Trophoblast cell (in vitro differentiated cells and primary cell): ENCODE measurements at regions not wholly inside any gene's neighbourhood (a gene's known extent, or its start where the extent isn't known, plus 50 kb on each side); places are given as distances from the start of the nearest gene placed in this dataset.

Experiments used
- DNase-seq, 2 donors: peaks; one replicate each; pipeline ENCODE4 v3.0.0-alpha.2; 2016
- H2AFZ ChIP-seq: 2 replicates; pipeline ENCODE4 v1.6.1; 2013; ENCODE audit warnings: low read length, moderate library complexity, mild to moderate bottlenecking; ENCODE audit not compliant: insufficient read depth, poor library complexity
- H2AK5ac ChIP-seq: 2 replicates; pipeline ENCODE4 v1.6.1; 2013; ENCODE audit warnings: mild to moderate bottlenecking, low read length
- H2BK120ac ChIP-seq: 2 replicates; pipeline ENCODE4 v1.6.1; 2013; ENCODE audit warnings: low read length, mild to moderate bottlenecking, moderate library complexity; ENCODE audit not compliant: insufficient read depth, poor library complexity
- H2BK12ac ChIP-seq: 2 replicates; pipeline ENCODE4 v1.6.1; 2013; ENCODE audit warnings: mild to moderate bottlenecking, low read length, moderate library complexity
- H2BK5ac ChIP-seq: 2 replicates; pipeline ENCODE4 v1.6.1; 2013; ENCODE audit warnings: low read length, low read depth, moderate library complexity, mild to moderate bottlenecking; ENCODE audit not compliant: poor library complexity
- H3K14ac ChIP-seq: 2 replicates; pipeline ENCODE4 v1.6.1; 2013; ENCODE audit warnings: mild to moderate bottlenecking, low read length
- H3K18ac ChIP-seq: 2 replicates; pipeline ENCODE4 v1.6.1; 2013; ENCODE audit warnings: mild to moderate bottlenecking, low read length
- H3K23ac ChIP-seq: 2 replicates; pipeline ENCODE4 v1.6.1; 2013; ENCODE audit warnings: low read length
- H3K27ac ChIP-seq: 2 replicates; pipeline ENCODE4 v1.5.1; 2013; ENCODE audit warnings: low read depth, mild to moderate bottlenecking, inconsistent platforms, low read length, moderate library complexity
- H3K27me3 ChIP-seq: 2 replicates; pipeline ENCODE4 v1.6.1; 2013; ENCODE audit warnings: inconsistent platforms, mild to moderate bottlenecking, low read length, moderate library complexity; ENCODE audit not compliant: insufficient read depth
- H3K36me3 ChIP-seq, 2 experiments: 1 replicate in 1 of 2; 2 replicates in 1 of 2; pipeline ENCODE4 v1.6.1; 2013; ENCODE audit warnings: low read length in 2 of 2, mild to moderate bottlenecking in 2 of 2, moderate library complexity in 1 of 2; ENCODE audit not compliant: insufficient read depth in 2 of 2, control insufficient read depth in 1 of 2
- H3K4ac ChIP-seq: 2 replicates; pipeline ENCODE4 v1.6.1; 2013; ENCODE audit warnings: low read depth, mild to moderate bottlenecking, low read length, moderate library complexity
- H3K4me1 ChIP-seq, 2 experiments: 1 replicate in 1 of 2; 2 replicates in 1 of 2; pipeline ENCODE4 v1.6.1; 2013; ENCODE audit warnings: low read length in 2 of 2, mild to moderate bottlenecking in 2 of 2, moderate library complexity in 1 of 2; ENCODE audit not compliant: insufficient read depth in 2 of 2, control insufficient read depth in 1 of 2
- H3K4me2 ChIP-seq: 2 replicates; pipeline ENCODE4 v1.6.1; 2013; ENCODE audit warnings: inconsistent platforms, mild to moderate bottlenecking, low read length, moderate library complexity
- H3K4me3 ChIP-seq: 2 replicates; pipeline ENCODE4 v1.5.1; 2013; ENCODE audit warnings: mild to moderate bottlenecking, low read depth, low read length, inconsistent platforms
- H3K79me1 ChIP-seq: one replicate; pipeline ENCODE4 v1.6.1; 2013; ENCODE audit warnings: low read length
- H3K79me2 ChIP-seq: 2 replicates; pipeline ENCODE4 v1.6.1; 2013; ENCODE audit warnings: low read length, mild to moderate bottlenecking; ENCODE audit not compliant: control insufficient read depth, insufficient read depth, poor library complexity
- H3K9ac ChIP-seq: 2 replicates; pipeline ENCODE4 v1.6.1; 2013; ENCODE audit warnings: mild to moderate bottlenecking, low read length
- H3K9me3 ChIP-seq: 2 replicates; pipeline ENCODE4 v1.6.1; 2013; ENCODE audit warnings: low read depth, mild to moderate bottlenecking, control low read depth, inconsistent platforms, low read length; ENCODE audit not compliant: insufficient read depth
- H4K12ac ChIP-seq: 2 replicates; pipeline ENCODE4 v1.6.1; 2013; ENCODE audit warnings: low read depth, mild to moderate bottlenecking, low read length, moderate library complexity
- H4K8ac ChIP-seq: 2 replicates; pipeline ENCODE4 v1.6.1; 2013; ENCODE audit warnings: low read depth, mild to moderate bottlenecking, low read length, moderate library complexity
- H4K91ac ChIP-seq: one replicate; pipeline ENCODE4 v1.6.1; 2013; ENCODE audit warnings: low read depth, mild to moderate bottlenecking, low read length, moderate library complexity
- WGBS: extraction: QIAGEN DNeasy Blood & Tissue Kit; methylation state at CpG from one replicate; pipeline ENCODE4 v1.1.7; 2013; ENCODE audit warnings: missing lambda C conversion rate; ENCODE audit not compliant: insufficient read length, insufficient coverage; ENCODE audit errors: extremely low coverage; 5-methylcytosine and 5-hydroxymethylcytosine counted together

- no peak overlapping the region for H2AFZ ChIP-seq
These were observed 975.5 kb upstream of the TSPY4 start for GRCh38 chrY:8361715-8362114.

DNA sequence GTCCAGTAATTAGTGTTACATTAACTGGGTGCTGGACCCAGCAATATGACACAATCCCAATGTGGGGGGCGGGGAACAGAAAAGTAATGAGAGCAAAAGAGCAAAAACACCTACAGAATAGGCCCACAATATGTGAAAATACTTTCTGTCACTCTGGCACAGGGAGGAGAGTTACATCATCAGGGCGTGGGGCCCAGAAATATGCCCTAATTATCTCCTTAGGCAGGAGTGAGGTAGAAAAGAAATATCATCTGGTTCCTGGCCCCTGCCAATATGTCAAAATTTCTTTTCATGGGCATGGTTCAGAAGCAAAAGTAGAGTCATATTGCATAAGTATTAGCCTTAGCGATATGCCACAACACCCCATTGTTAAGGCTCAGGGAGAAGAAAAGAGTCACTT lies 959.8 kb upstream of the TSPY4 start:
- Histone ChIP-seq H3K79me2 (no peaks in the 10 kb centered on the region), H3K36me3 (no peaks in the 10 kb centered on the region), H3K14ac (no peak overlapping the region), H3K9me3 (no peaks in the 10 kb centered on the region), H3K4me3 (no peak overlapping the region), H2BK120ac (no peak overlapping the region), H3K4ac (no peak overlapping the region), H3K18ac (no peak overlapping the region), H2AFZ (no peak overlapping the region), H4K12ac (no peak overlapping the region), H4K91ac (no peak overlapping the region), H3K27me3 (no peaks in the 10 kb centered on the region), H2BK12ac (no peak overlapping the region), H2BK5ac (no peak overlapping the region), H3K4me1 (no peaks in the 10 kb centered on the region), H3K79me1 (no peaks in the 10 kb centered on the region), H2AK5ac (no peak overlapping the region), H4K8ac (no peak overlapping the region), H3K23ac (no peak overlapping the region), H3K27ac (no peak overlapping the region), H3K9ac (no peak overlapping the region), H3K4me2 (no peak overlapping the region)
- no CpG with 5 or more reads among the region's 3 CpGs for WGBS
- no peak for DNase-seq

More at GRCh38 chrY:8361715-8362114, 975.5 kb upstream of the TSPY4 start:
- no peaks in the 10 kb centered on the region for H3K79me2 ChIP-seq
- H4K91ac ChIP-seq = no peak overlapping the region
- no peak overlapping the region for H2BK120ac ChIP-seq
- H3K27me3 ChIP-seq = no peaks in the 10 kb centered on the region
- no peak overlapping the region for H3K23ac ChIP-seq
- no peak overlapping the region for H3K27ac ChIP-seq
- no peak overlapping the region for H3K9ac ChIP-seq
- no peak overlapping the region for H2BK5ac ChIP-seq
- WGBS = no CpG with 5 or more reads among the region's 3 CpGs
- H3K36me3 ChIP-seq = no peaks in the 10 kb centered on the region
- H3K4ac ChIP-seq = no peak overlapping the region
- no peak overlapping the region for H3K14ac ChIP-seq
- H3K4me2 ChIP-seq = no peak overlapping the region
- no peaks in the 10 kb centered on the region for H3K79me1 ChIP-seq
- H2AK5ac ChIP-seq = no peak overlapping the region
- H2BK12ac ChIP-seq = no peak overlapping the region
- no peak overlapping the region for H4K8ac ChIP-seq
- DNase-seq = no peak
- no peaks in the 10 kb centered on the region for H3K9me3 ChIP-seq
- H4K12ac ChIP-seq = no peak overlapping the region
- H3K18ac ChIP-seq = no peak overlapping the region
- H3K4me1 ChIP-seq = no peaks in the 10 kb centered on the region
- H3K4me3 ChIP-seq = no peak overlapping the region

DNA sequence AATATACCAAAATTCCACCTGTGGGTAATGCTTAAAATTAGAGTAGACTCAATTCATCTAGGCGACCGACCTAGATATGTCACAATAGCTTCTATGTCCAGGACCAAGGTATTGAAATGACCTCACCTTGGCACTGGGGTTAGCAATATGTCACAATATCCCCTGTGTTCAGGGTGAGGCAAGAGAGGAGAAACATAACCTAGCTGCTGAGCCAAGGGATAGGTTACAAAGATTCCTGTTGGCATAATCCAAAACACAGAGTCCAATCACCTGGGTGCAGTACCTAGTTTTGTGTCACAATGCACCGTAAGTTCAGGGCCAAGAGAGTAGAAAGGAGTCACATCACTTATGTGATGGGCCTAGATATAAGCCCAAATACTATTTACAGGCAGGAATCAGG lies 957.5 kb upstream of the TSPY4 start:
- Histone ChIP-seq H3K4ac (no peak overlapping the region), H3K79me2 (no peaks in the 10 kb centered on the region), H2BK5ac (no peak overlapping the region), H2BK12ac (no peak overlapping the region), H3K9ac (no peak overlapping the region), H4K91ac (no peak overlapping the region), H3K4me2 (no peak overlapping the region), H3K9me3 (no peaks in the 10 kb centered on the region), H4K12ac (no peak overlapping the region), H3K27ac (no peak overlapping the region), H3K23ac (no peak overlapping the region), H3K4me3 (no peak overlapping the region), H3K14ac (no peak overlapping the region), H3K4me1 (no peaks in the 10 kb centered on the region), H2AFZ (no peak overlapping the region), H3K36me3 (no peaks in the 10 kb centered on the region), H2BK120ac (no peak overlapping the region), H2AK5ac (no peak overlapping the region), H4K8ac (no peak overlapping the region), H3K79me1 (no peaks in the 10 kb centered on the region), H3K27me3 (no peaks in the 10 kb centered on the region), H3K18ac (no peak overlapping the region)
- WGBS = no CpG with 5 or more reads among the region's 3 CpGs
- no peak for DNase-seq

DNA sequence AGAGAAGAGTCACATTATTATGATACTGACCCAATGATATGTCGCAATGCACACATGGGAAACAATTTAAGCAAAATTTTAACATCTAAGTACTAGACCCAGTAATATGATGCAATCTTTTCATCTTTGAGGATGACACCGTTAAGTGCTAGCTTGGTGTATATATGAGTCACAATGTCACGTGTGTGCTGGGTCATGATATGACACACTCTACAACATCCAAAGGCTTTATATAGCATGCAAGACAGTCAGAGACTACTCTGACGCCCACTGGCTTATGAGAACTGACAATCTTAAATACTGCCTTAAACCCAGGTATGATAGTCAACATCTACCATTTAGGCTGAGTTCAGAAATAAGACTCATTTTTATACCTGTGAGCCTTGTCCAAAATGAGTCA lies 955.8 kb upstream of the TSPY4 start:
- no peak overlapping the region for H3K18ac ChIP-seq

More for the DNA sequence above, 955.8 kb upstream of the TSPY4 start:
- no peak overlapping the region for H2BK120ac ChIP-seq
- no peak overlapping the region for H2BK5ac ChIP-seq
- H3K4ac ChIP-seq = no peak overlapping the region
- no peaks in the 10 kb centered on the region for H3K79me2 ChIP-seq
- H3K27ac ChIP-seq = no peak overlapping the region
- H3K4me1 ChIP-seq = no peaks in the 10 kb centered on the region
- H3K9me3 ChIP-seq = no peaks in the 10 kb centered on the region
- H3K27me3 ChIP-seq = no peaks in the 10 kb centered on the region
- no peak overlapping the region for H2AFZ ChIP-seq
- H2BK12ac ChIP-seq = no peak overlapping the region
- H3K4me3 ChIP-seq = no peak overlapping the region
- no peak overlapping the region for H4K91ac ChIP-seq
- H3K36me3 ChIP-seq = no peaks in the 10 kb centered on the region
- no peak overlapping the region for H2AK5ac ChIP-seq
- no CpG with 5 or more reads among the region's 4 CpGs for WGBS
- H4K8ac ChIP-seq = no peak overlapping the region
- DNase-seq = no peak
- H3K4me2 ChIP-seq = no peak overlapping the region
- no peaks in the 10 kb centered on the region for H3K79me1 ChIP-seq
- H3K23ac ChIP-seq = no peak overlapping the region
- no peak overlapping the region for H3K9ac ChIP-seq
- H3K14ac ChIP-seq = no peak overlapping the region
- H4K12ac ChIP-seq = no peak overlapping the region
